Germinal center (tissue), 1 donor: ENCODE measurements at regions not wholly inside any gene's neighbourhood (a gene's known extent, or its start where the extent isn't known, plus 50 kb on each side); places are given as distances from the start of the nearest gene placed in this dataset.
"Not testable (repeated sequence)": the region's sequence is repeated elsewhere in the genome, so short reads cannot be mapped to it uniquely, and the experiment has no call there.

Source experiments
- DNase-seq: peaks from one replicate; pipeline ENCODE4 v3.0.0; 2012; ENCODE audit warnings: mixed read lengths, low spot score

- DNase-seq, result no peak
These were observed 505.8 kb upstream of the MARCKS start for GRCh38 chr6:113351173-113351834.

- DNase-seq, result no peak
These were observed 504.9 kb upstream of the MARCKS start for GRCh38 chr6:113352029-113352801.

GRCh38 chr6:113352831-113353230, 504.3 kb upstream of the MARCKS start:
- no peak for DNase-seq

- DNase-seq, result no peak
These were observed 503.8 kb upstream of the MARCKS start for GRCh38 chr6:113353392-113353791.

- DNase-seq, result no peak
These were observed 502.8 kb upstream of the MARCKS start for GRCh38 chr6:113354204-113354895.

- no peak for DNase-seq
These were observed 501.0 kb upstream of the MARCKS start for GRCh38 chr6:113356139-113356538.

GRCh38 chr6:113357041-113357440, 500.1 kb upstream of the MARCKS start:
- DNase-seq, result no peak

GRCh38 chr6:113358063-113358583, 499.0 kb upstream of the MARCKS start:
- DNase-seq, result no peak

GRCh38 chr6:113359155-113360140, 497.7 kb upstream of the MARCKS start:
- DNase-seq, result no peak

- DNase-seq, result no peak
These were observed 496.0 kb upstream of the MARCKS start for GRCh38 chr6:113361014-113361645.

GRCh38 chr6:113362301-113363047, 494.7 kb upstream of the MARCKS start:
- no peak for DNase-seq

- no peak for DNase-seq
These were observed 493.9 kb upstream of the MARCKS start for GRCh38 chr6:113363048-113363798.

GRCh38 chr6:113363866-113364265, 493.3 kb upstream of the MARCKS start:
- DNase-seq, result no peak

GRCh38 chr6:113364766-113365165, 492.4 kb upstream of the MARCKS start:
- no peak for DNase-seq

- DNase-seq, result no peak
These were observed 492.0 kb upstream of the MARCKS start for GRCh38 chr6:113365191-113365590.

- DNase-seq, result no peak
These were observed 490.6 kb upstream of the MARCKS start for GRCh38 chr6:113366505-113366904.

- no peak for DNase-seq
These were observed 486.3 kb upstream of the MARCKS start for GRCh38 chr6:113370508-113371502.

- not testable (repeated sequence) for DNase-seq
These were observed 481.7 kb upstream of the MARCKS start for GRCh38 chr6:113375466-113375865.
